Thyroid gland (tissue), 4 donors: ENCODE measurements at regions not wholly inside any gene's neighbourhood (a gene's known extent, or its start where the extent isn't known, plus 50 kb on each side); places are given as distances from the start of the nearest gene placed in this dataset.

ENCODE experiments used
- DNase-seq, 2 donors: peaks; one replicate each; pipeline ENCODE4 v3.0.0-alpha.2; 2019
- H3K27ac ChIP-seq, 3 donors: fragments of 200-600 bp; sonication (generic); 1 replicate in 2 of 3; 2 replicates in 1 of 3; pipeline ENCODE4 v1.5.1; 2016 to 2019; ENCODE audit warnings: mild to moderate bottlenecking in 1 of 3, moderate library complexity in 1 of 3
- H3K27me3 ChIP-seq: fragments of 200-600 bp; sonication (generic); one replicate; pipeline ENCODE4 v1.5.1; 2019
- H3K36me3 ChIP-seq, 2 donors: fragments of 200-600 bp; sonication (generic); one replicate each; pipeline ENCODE4 v1.5.1; 2016 to 2019
- H3K4me1 ChIP-seq, 2 donors: fragments of 200-600 bp; sonication (generic); one replicate each; pipeline ENCODE4 v1.5.1; 2017 to 2019
- H3K4me3 ChIP-seq, 3 donors: fragments of 200-600 bp; sonication (generic); replicated peaks in 1 of 3; 1 replicate in 2 of 3; 2 replicates in 1 of 3; pipeline ENCODE4 v1.5.1; 2016; ENCODE audit warnings: mild to moderate bottlenecking in 1 of 3
- H3K9me3 ChIP-seq: fragments of 200-600 bp; sonication (generic); one replicate; pipeline ENCODE4 v1.5.1; 2017
- POLR2A ChIP-seq, 2 donors: fragments of 450-650 bp; IDR thresholded peaks; one replicate each; pipeline ENCODE4 v1.6.1; 2017; ENCODE audit warnings: antibody characterized with exemption in 2 of 2, mild to moderate bottlenecking in 2 of 2, moderate library complexity in 1 of 2
- WGBS, 2 donors: methylation state at CpG; one replicate each; pipeline ENCODE4 v1.1.5; 2017; 5-methylcytosine and 5-hydroxymethylcytosine counted together
- intact Hi-C: fragments of 100-400 bp; cut with DNase I; formaldehyde crosslinking; loops from one replicate; pipeline ENCODE4 v1.15.1; 2023
- TF ChIP-seq, protein P1 (sequence below), 6 experiments: fragments of 200-600 bp in 3 of 6; fragments of 450-650 bp in 3 of 6; sonication (generic) in 3 of 6; IDR thresholded peaks; one replicate each; pipeline ENCODE4 v1.5.1; 2016 to 2019; ENCODE audit warnings: antibody characterized with exemption in 6 of 6, mild to moderate bottlenecking in 2 of 6, inconsistent platforms in 1 of 6, moderate library complexity in 1 of 6

- H3K9me3 ChIP-seq = no peaks in the 10 kb centered on the region
- WGBS, 2 donors = 9 to 13% methylated on average over 8 of the region's 8 CpGs
- intact Hi-C loops = loop anchor here (5.0 kb wide), 1 partner anchor 217 kb away; no protein-coding TSS in a partner anchor
- H3K27me3 ChIP-seq = no peaks in the 10 kb centered on the region
- no peaks in the 10 kb centered on the region for H3K36me3 ChIP-seq
- no peaks in the 10 kb centered on the region for H3K4me1 ChIP-seq
- DNase-seq = no peak
- peak overlapping the region in 1 of 3 donors; percentile 0 for H3K4me3 ChIP-seq
- TF ChIP-seq, protein P1, sequence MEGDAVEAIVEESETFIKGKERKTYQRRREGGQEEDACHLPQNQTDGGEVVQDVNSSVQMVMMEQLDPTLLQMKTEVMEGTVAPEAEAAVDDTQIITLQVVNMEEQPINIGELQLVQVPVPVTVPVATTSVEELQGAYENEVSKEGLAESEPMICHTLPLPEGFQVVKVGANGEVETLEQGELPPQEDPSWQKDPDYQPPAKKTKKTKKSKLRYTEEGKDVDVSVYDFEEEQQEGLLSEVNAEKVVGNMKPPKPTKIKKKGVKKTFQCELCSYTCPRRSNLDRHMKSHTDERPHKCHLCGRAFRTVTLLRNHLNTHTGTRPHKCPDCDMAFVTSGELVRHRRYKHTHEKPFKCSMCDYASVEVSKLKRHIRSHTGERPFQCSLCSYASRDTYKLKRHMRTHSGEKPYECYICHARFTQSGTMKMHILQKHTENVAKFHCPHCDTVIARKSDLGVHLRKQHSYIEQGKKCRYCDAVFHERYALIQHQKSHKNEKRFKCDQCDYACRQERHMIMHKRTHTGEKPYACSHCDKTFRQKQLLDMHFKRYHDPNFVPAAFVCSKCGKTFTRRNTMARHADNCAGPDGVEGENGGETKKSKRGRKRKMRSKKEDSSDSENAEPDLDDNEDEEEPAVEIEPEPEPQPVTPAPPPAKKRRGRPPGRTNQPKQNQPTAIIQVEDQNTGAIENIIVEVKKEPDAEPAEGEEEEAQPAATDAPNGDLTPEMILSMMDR (IDR thresholded peaks at IDR 0.05) = peak in 1 of 6 experiments; percentile 5
- no peak for TF ChIP-seq POLR2A (IDR thresholded peaks at IDR 0.05)
- no peak overlapping the region for H3K27ac ChIP-seq
These were observed 213.9 kb upstream of the PFN2 start for GRCh38 chr3:150184426-150185071.

- Histone ChIP-seq H3K4me1 (no peaks in the 10 kb centered on the region), H3K27ac (peak overlapping the region in 1 of 3 donors; percentile 4), H3K27me3 (no peaks in the 10 kb centered on the region), H3K9me3 (no peaks in the 10 kb centered on the region), H3K4me3 (peak overlapping the region in 1 of 3 donors; percentile 0), H3K36me3 (no peaks in the 10 kb centered on the region)
- 7 to 8% methylated on average over 22 of the region's 22 CpGs for WGBS, 2 donors
- intact Hi-C loops = loop anchor here (5.0 kb wide), 1 partner anchor 217 kb away; no protein-coding TSS in a partner anchor
- TF ChIP-seq POLR2A (IDR thresholded peaks at IDR 0.05) = no peak
- TF ChIP-seq, protein P1 (IDR thresholded peaks at IDR 0.05) = peak in 5 of 6 experiments; percentile 44 to 80 (median 68)
- DNase-seq = peak; percentile 72 to 77
These were observed 213.2 kb upstream of the PFN2 start for GRCh38 chr3:150183678-150184425.

- Histone ChIP-seq H3K9me3 (no peaks in the 10 kb centered on the region), H3K27ac (no peak overlapping the region), H3K27me3 (no peaks in the 10 kb centered on the region), H3K4me3 (no peak overlapping the region), H3K36me3 (no peaks in the 10 kb centered on the region), H3K4me1 (no peaks in the 10 kb centered on the region)
- TF ChIP-seq POLR2A (IDR thresholded peaks at IDR 0.05) = no peak
- TF ChIP-seq, protein P1 (IDR thresholded peaks at IDR 0.05) = no peak
- intact Hi-C loops = loop anchor here (5.0 kb wide), 1 partner anchor 213 kb away; no protein-coding TSS in a partner anchor
- no peak for DNase-seq
- 70 to 77% methylated on average over 1 of the region's 1 CpG for WGBS, 2 donors
These were observed 209.6 kb upstream of the PFN2 start for GRCh38 chr3:150180334-150180733.

DNA sequence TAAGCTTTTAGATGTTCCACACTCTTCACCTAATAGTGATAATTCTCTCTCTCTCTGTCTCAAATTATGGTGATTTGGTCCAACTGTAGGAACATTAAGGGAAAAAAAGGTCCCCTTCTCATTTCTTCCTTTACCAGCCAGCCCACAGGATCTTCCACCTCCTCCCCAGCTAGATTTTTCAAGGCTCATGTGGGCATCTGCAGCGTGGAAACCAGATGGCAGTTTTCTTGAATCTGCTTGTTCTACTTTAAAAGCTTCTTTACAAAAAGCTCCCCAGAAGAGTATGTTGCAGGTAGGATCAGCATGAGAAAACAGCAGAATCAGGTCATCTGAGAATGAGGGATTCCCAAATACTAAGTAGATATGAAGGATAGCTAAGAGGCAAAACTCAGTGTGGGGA, 208.6 kb upstream of the PFN2 start:
- whole genome bisulfite sequencing, 2 donors = 91 to 97% methylated on average over 1 of the region's 1 CpG

More for the DNA sequence above, 208.6 kb upstream of the PFN2 start:
- intact Hi-C loops = no loop called here
- Histone ChIP-seq H3K4me1 (no peaks in the 10 kb centered on the region), H3K4me3 (no peak overlapping the region), H3K9me3 (no peaks in the 10 kb centered on the region), H3K27ac (no peak overlapping the region), H3K27me3 (no peaks in the 10 kb centered on the region), H3K36me3 (no peaks in the 10 kb centered on the region)
- no peak for DNase-seq
- no peak for TF ChIP-seq POLR2A (IDR thresholded peaks at IDR 0.05)
- TF ChIP-seq, protein P1 (IDR thresholded peaks at IDR 0.05) = no peak
